ENCODE measurements at regions not wholly inside any gene's neighbourhood (a gene's known extent, or its start where the extent isn't known, plus 50 kb on each side); places are given as distances from the start of the nearest gene placed in this dataset.

DNA sequence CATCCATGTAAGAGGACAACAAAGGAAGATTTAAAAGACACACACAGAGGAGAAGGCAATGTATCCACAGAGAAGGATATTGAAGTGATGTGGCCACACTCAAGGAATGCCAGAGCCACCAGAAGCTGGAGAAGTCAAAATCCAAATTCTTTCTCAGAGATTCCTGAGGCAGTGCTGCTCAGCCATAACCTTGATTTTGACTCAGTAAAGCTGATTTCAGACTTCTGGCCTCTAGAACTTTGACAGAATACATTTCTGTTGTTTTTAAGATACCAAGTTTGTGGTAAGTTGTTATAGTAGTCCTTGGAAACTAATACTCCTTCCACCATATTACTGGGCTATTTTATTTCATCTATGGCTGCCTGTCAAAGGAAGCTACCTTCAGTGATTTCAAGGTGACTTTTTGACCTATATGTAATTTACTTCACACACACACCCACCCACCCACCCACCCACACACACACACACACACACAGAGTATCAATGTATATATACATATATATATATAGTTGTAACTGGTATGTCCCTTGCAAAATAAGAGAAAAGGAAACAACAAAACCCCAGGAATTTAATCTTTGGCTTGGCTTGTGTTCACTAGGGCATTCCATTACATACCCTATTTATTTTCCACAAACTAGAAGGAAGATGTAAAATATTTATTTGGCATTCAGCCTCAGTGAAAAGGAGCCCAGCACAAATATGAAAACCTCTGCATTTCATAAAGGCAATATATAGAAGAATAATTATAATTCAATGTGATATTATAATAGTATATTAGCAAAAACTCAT is 142.1 kb upstream of the PTGFR start:
- Histone ChIP-seq H3K27ac (ENCODE audit: extremely low read depth, low read depth, low read length) (no peak overlapping the region), H3K4me1 (ENCODE audit: control insufficient read depth, insufficient read depth, low read length) (no peaks in the 10 kb centered on the region), H3K4me3 (ENCODE audit: low read depth, low read length) (no peak overlapping the region), H3K36me3 (ENCODE audit: control insufficient read depth in 2 of 2, insufficient read depth in 1 of 2, low read length in 2 of 2) (no peaks in the 10 kb centered on the region), H3K9me3 (ENCODE audit: control insufficient read depth, insufficient read depth, low read depth, low read length) (no peaks in the 10 kb centered on the region)
- TF ChIP-seq, protein P1, sequence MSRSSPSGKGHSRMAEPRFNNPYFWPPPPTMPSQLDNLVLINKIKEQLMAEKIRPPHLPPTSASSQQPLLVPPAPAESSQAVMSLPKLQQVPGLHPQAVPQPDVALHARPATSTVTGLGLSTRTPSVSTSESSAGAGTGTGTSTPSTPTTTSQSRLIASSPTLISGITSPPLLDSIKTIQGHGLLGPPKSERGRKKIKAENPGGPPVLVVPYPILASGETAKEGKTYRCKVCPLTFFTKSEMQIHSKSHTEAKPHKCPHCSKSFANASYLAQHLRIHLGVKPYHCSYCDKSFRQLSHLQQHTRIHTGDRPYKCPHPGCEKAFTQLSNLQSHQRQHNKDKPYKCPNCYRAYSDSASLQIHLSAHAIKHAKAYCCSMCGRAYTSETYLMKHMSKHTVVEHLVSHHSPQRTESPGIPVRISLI (tag by site-specific recombination; IDR thresholded peaks at IDR 0.05) = no peak
- no peak for TF ChIP-seq ZNF664 (tag by site-specific recombination; IDR thresholded peaks at IDR 0.05)
- TF ChIP-seq ZNF473 (tag by site-specific recombination; IDR thresholded peaks at IDR 0.05) = no peak
- TF ChIP-seq ZNF302 (tag by site-specific recombination; IDR thresholded peaks at IDR 0.05; ENCODE audit: low read depth) = no peak
- TF ChIP-seq ZNF433 (tag by site-specific recombination; IDR thresholded peaks at IDR 0.05; ENCODE audit: low read depth) = no peak
- TF ChIP-seq ZNF423 (tag by site-specific recombination; IDR thresholded peaks at IDR 0.05) = no peak
- no peak for TF ChIP-seq ZNF335 (tag by site-specific recombination; conservative IDR thresholded peaks at IDR 0.05)
- TF ChIP-seq ZNF624 (tag by site-specific recombination; IDR thresholded peaks at IDR 0.05) = no peak
- TF ChIP-seq, protein P2, sequence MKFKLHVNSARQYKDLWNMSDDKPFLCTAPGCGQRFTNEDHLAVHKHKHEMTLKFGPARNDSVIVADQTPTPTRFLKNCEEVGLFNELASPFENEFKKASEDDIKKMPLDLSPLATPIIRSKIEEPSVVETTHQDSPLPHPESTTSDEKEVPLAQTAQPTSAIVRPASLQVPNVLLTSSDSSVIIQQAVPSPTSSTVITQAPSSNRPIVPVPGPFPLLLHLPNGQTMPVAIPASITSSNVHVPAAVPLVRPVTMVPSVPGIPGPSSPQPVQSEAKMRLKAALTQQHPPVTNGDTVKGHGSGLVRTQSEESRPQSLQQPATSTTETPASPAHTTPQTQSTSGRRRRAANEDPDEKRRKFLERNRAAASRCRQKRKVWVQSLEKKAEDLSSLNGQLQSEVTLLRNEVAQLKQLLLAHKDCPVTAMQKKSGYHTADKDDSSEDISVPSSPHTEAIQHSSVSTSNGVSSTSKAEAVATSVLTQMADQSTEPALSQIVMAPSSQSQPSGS (tag by site-specific recombination; IDR thresholded peaks at IDR 0.05; ENCODE audit: low read depth) = no peak
- no peak for TF ChIP-seq MYNN (tag by site-specific recombination; IDR thresholded peaks at IDR 0.05; ENCODE audit: borderline replicate concordance)
- TF ChIP-seq, protein P3, sequence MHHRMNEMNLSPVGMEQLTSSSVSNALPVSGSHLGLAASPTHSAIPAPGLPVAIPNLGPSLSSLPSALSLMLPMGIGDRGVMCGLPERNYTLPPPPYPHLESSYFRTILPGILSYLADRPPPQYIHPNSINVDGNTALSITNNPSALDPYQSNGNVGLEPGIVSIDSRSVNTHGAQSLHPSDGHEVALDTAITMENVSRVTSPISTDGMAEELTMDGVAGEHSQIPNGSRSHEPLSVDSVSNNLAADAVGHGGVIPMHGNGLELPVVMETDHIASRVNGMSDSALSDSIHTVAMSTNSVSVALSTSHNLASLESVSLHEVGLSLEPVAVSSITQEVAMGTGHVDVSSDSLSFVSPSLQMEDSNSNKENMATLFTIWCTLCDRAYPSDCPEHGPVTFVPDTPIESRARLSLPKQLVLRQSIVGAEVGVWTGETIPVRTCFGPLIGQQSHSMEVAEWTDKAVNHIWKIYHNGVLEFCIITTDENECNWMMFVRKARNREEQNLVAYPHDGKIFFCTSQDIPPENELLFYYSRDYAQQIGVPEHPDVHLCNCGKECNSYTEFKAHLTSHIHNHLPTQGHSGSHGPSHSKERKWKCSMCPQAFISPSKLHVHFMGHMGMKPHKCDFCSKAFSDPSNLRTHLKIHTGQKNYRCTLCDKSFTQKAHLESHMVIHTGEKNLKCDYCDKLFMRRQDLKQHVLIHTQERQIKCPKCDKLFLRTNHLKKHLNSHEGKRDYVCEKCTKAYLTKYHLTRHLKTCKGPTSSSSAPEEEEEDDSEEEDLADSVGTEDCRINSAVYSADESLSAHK (tag by site-specific recombination; IDR thresholded peaks at IDR 0.05) = no peak
- no peak for TF ChIP-seq ZNF404 (tag by site-specific recombination; IDR thresholded peaks at IDR 0.05)
- no peak for TF ChIP-seq ZNF501 (tag by site-specific recombination; IDR thresholded peaks at IDR 0.05)
- TF ChIP-seq GLI4 (tag by site-specific recombination; IDR thresholded peaks at IDR 0.05) = no peak
- no peak for TF ChIP-seq ZNF792 (tag by site-specific recombination; IDR thresholded peaks at IDR 0.05)
- TF ChIP-seq ZNF626 (tag by site-specific recombination; IDR thresholded peaks at IDR 0.05) = no peak
- no peak for TF ChIP-seq ZNF391 (tag by site-specific recombination; IDR thresholded peaks at IDR 0.05; ENCODE audit: borderline replicate concordance, low read depth)
- TF ChIP-seq GLIS2 (tag by site-specific recombination; IDR thresholded peaks at IDR 0.05) = no peak
- no peak for TF ChIP-seq ZNF701 (tag by site-specific recombination; IDR thresholded peaks at IDR 0.05)
- ChIA-PET POLR2A (no interaction called here), CTCF (interaction anchor here (0.6 kb wide), 1 partner anchor 48 kb away, joined by 6 read pairs; no protein-coding TSS in a partner anchor)

DNA sequence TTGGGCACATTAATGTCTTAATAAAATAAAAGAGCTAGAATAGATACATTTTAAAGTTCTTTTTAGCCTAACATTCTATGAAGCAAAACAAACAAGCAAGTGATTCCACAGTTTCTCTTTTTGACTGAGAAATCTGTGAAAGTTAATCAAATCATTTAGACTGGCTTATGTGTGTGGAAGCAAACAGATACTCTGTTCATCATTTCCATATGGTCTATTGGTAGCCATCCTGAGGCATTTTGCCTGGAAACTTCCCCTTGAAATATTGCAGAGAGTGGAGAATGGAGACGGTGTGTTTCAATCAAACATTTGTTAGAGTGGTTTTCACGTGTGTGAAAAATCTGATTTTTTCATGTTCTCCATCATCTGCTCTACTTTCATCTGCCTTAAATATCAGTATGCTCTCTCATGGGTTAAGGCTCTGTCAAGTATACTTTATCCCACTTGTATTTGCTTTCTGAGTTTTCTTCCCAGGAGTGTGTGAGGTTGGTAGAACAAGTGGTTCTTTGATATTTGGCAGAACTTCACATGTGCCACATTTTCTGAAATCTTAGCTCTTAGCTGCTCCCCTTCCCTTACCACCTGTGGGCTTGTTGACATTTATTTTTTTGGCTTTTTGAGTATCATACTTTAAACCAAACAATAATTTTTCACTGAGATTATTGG is 139.1 kb upstream of the PTGFR start:
- Histone ChIP-seq H3K4me3 (ENCODE audit: low read depth, low read length) (no peak overlapping the region), H3K9me3 (ENCODE audit: control insufficient read depth, insufficient read depth, low read depth, low read length) (no peaks in the 10 kb centered on the region), H3K36me3 (ENCODE audit: control insufficient read depth in 2 of 2, insufficient read depth in 1 of 2, low read length in 2 of 2) (no peaks in the 10 kb centered on the region), H3K4me1 (ENCODE audit: control insufficient read depth, insufficient read depth, low read length) (no peaks in the 10 kb centered on the region), H3K27ac (ENCODE audit: extremely low read depth, low read depth, low read length) (no peak overlapping the region)
- POLR2A ChIA-PET = no interaction called here
- CTCF ChIA-PET = interaction anchor here (0.7 to 1.7 kb wide), 2 partner anchors 17 to 148 kb away, joined by 3 to 5 read pairs; no protein-coding TSS in a partner anchor
- TF ChIP-seq ZNF621 (tag by site-specific recombination; IDR thresholded peaks at IDR 0.05) = no peak
- no peak for TF ChIP-seq ZFP3 (tag by site-specific recombination; IDR thresholded peaks at IDR 0.05; ENCODE audit: low read depth)
- TF ChIP-seq, protein P4, sequence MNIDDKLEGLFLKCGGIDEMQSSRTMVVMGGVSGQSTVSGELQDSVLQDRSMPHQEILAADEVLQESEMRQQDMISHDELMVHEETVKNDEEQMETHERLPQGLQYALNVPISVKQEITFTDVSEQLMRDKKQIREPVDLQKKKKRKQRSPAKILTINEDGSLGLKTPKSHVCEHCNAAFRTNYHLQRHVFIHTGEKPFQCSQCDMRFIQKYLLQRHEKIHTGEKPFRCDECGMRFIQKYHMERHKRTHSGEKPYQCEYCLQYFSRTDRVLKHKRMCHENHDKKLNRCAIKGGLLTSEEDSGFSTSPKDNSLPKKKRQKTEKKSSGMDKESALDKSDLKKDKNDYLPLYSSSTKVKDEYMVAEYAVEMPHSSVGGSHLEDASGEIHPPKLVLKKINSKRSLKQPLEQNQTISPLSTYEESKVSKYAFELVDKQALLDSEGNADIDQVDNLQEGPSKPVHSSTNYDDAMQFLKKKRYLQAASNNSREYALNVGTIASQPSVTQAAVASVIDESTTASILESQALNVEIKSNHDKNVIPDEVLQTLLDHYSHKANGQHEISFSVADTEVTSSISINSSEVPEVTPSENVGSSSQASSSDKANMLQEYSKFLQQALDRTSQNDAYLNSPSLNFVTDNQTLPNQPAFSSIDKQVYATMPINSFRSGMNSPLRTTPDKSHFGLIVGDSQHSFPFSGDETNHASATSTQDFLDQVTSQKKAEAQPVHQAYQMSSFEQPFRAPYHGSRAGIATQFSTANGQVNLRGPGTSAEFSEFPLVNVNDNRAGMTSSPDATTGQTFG (tag by site-specific recombination; IDR thresholded peaks at IDR 0.05; ENCODE audit: borderline replicate concordance) = no peak
- TF ChIP-seq ZNF214 (tag by site-specific recombination; IDR thresholded peaks at IDR 0.05; ENCODE audit: borderline replicate concordance) = no peak
- TF ChIP-seq YY2 (tag by site-specific recombination; IDR thresholded peaks at IDR 0.05) = no peak
- TF ChIP-seq ZNF175 (tag by site-specific recombination; IDR thresholded peaks at IDR 0.05) = no peak
- TF ChIP-seq ZNF239 (tag by site-specific recombination; IDR thresholded peaks at IDR 0.05) = no peak
- no peak for TF ChIP-seq KLF1 (tag by site-specific recombination; IDR thresholded peaks at IDR 0.05)
- no peak for TF ChIP-seq ZSCAN23 (tag by site-specific recombination; IDR thresholded peaks at IDR 0.05)
- TF ChIP-seq HOXC10 (CRISPR knock-in tag; IDR thresholded peaks at IDR 0.05) = no peak
- TF ChIP-seq ZNF664 (tag by site-specific recombination; IDR thresholded peaks at IDR 0.05) = no peak

Data from HEK293 (cell line).